NCI-H2227 (cell line): ENCODE measurements at regions not wholly inside any gene's neighbourhood (a gene's known extent, or its start where the extent isn't known, plus 50 kb on each side); places are given as distances from the start of the nearest gene placed in this dataset.

ENCODE experiments used
- DNase-seq: peaks from one replicate; lab custom pipeline; 2025; ENCODE audit not compliant: unreplicated experiment; lab: John Stamatoyannopoulos, UW

DNA sequence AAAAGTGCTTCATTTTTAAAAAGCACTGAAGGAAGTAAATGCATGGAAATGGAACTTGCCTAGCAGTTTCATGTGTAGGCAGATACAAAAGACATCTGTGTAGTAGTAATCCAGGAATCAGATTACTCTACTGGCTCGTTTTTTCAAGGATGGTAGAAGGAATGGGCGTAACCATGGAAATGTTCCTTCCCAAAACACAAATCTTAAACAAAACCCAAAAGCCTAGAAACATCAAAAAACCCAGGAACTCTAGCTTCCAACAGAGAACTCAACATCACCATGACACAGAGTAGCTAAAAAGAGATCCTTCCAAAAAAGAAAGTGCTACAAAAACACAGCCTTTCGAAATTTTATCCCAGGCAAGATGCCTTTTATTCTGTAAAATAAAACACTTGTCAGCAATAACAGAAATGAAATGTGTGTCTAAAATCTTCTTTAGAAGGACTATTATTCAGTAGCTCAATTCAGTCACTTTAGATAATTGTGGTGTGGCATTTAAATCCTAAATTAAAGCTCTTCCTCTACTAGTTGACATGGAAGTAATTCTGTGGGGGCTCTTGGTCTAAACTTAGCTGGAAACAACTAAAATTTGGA, 81.7 kb downstream of the FAM217A start:
- no peak for DNase-seq

DNA sequence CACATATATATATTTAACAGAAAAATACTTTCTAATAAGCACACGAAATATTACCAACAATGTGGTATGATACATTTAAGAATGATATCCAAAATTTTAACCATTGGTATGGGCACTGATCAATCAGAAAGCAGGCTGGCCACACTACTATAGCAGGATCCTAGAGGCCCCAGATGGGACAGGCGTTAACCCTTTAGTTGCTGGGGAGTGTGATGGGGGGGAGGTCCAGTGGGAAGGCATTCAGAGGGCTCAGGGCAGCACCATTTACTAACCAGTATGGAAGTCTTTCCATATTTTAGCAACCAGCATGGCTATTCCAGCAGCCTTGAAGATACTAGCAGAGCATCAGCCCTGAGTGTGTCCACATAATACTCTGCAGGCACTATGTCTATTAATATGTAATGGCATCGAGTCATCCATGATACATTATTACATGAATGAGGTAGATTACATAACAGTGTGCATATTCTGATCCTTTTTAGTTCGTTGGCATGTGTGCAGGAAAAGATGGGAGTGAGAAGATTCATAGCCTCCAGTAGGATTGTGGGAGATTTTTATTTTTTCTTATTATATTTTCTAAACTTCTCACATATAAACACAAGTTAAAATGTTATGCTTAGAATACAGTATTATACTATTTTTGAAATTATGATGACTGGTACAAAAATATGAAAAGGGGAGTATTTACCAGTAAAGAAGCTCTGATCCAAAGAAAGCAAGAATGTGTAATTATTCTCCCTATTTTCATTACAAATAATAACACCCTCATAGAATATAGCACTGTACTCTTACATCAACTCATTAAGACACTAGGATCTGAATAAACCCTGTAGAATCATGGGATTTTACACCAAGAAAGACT, 78.9 kb downstream of the FAM217A start:
- no peak for DNase-seq

DNA sequence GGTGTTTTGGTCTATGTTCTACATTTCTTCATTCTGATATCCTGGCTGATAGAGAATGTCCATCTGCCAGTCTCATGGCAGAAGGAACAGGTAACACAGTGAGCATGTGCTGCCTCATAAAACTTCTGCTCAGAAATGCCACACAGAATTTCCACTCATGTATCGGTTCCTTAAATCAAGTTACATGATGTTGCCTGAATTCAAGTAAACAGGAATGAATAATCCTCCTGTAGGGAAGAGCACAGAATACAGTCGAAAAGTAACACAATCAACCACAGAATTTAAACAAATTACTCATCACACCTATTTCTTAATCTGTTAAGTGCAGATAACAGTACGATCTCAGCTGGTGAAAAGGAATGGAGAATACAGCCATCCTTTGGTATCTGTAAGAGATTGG, 74.7 kb downstream of the FAM217A start:
- DNase-seq: no peak

GRCh38 chr6:4008324-4009047, 70.5 kb downstream of the FAM217A start:
- peak; percentile 58 for DNase-seq

DNA sequence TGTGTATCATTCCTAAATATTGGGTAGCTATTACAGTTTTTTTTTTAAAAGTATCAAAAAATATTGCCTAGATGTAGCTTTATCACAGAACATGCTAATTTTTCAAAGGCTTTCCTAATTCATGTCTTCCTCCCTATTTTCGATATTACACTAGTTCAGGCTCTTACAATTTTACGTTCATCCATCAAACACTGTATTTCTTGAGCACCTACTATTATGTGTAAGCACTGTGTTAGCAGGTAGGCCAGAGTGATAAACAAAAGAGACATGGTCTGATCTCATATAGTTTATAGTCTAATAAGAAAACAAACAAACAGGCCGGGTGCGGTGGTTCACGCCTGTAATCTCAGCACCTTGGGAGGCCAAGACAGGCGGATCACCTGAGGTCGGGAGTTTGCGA, 69.5 kb downstream of the FAM217A start:
- no peak for DNase-seq

GRCh38 chr6:4010048-4010447, 68.9 kb downstream of the FAM217A start:
- DNase-seq: no peak

GRCh38 chr6:4010689-4011090, 68.2 kb downstream of the FAM217A start:
- DNase-seq: no peak

DNA sequence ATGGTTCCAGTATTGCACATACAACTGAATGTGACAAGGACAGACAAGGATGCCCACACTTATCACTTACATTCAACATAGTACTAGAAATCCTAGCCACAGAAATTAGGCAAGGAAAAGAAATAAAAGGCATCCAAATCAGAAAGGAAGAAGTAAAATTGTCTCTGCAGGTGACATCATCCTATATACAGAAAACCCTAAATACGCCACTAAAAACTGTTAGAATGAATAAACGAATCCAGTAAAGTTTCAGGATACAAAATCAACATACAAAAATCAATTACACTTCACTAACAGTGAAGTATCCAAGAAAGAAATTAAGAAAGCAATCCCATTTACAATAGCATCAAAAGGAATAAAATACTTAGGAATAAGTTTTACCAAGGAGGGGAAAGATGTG, 66.1 kb downstream of the FAM217A start:
- DNase-seq: no peak

GRCh38 chr6:4017058-4017739, 61.7 kb downstream of the FAM217A start:
- DNase-seq: no peak

- DNase-seq: peak; percentile 45
Measured at GRCh38 chr6:4017834-4018170, 61.1 kb downstream of the FAM217A start.

DNA sequence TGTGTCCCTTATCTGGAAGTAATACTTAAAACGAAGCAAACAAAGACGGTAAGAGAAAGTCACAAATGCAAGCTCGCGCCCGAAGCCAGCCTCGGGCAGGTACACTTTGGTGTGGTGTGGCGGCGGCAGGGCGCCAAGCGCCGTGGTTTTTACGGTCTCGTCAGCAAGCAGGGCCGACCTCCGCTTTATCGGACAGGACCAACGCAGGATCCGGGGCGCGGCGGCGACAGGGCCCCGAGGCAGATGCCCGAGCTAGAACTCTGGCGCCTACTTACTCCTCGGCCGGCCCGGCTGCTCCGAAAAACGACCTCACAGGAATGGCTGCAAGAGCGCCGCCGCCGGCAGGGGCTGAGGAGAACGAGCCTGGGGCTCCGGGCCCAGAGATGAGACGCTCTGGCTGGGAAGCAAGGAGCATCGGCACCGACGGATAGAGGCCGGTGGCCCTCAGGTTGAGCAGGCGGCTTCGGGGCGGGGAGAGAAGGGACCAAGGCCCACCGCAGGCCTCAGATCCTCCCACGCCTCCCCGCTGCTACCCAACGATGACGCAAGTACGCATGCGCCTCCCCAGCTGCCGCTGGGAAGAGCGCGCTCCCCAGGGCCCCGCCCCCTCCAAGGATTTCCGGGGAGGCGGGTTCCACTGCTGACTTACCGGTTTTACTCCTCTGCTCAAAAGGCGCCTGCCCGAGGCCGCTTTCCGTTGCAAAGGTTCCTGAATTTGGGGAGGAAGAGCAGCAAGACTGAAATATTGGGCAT, 60.6 kb downstream of the FAM217A start:
- peak; percentile 99 for DNase-seq
